ENCODE measurements at regions not wholly inside any gene's neighbourhood (a gene's known extent, or its start where the extent isn't known, plus 50 kb on each side); places are given as distances from the start of the nearest gene placed in this dataset.
"Not testable (repeated sequence)": the region's sequence is repeated elsewhere in the genome, so short reads cannot be mapped to it uniquely, and the experiment has no call there.

DNA sequence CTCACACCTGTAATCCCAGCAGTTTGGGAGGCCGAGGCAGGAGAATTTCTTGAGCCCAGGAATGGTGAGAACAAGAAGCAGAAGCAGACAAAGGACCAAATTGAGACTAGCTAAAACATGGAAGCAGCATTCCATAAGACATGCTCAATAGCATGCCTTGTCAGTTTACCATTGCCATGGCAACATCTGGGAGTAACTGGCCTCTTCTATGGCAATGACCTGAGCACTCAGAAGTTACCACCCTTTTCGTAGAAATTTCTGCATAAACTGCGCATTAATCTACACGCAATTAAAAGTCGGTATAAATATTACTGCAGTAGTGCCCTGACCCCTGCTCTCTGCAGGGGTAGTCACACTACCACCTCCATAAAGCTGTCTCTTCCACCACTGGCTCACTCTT lies 390.2 kb upstream of the USP9Y start:
- Mint-ChIP-seq H3K36me3 (no peaks in the 10 kb centered on the region), H3K9me3 (no peaks in the 10 kb centered on the region), H3K4me1 (no peaks in the 10 kb centered on the region), H3K27ac (no peak overlapping the region), H3K27me3 (no peaks in the 10 kb centered on the region), H3K4me3 (no peak overlapping the region)

DNA sequence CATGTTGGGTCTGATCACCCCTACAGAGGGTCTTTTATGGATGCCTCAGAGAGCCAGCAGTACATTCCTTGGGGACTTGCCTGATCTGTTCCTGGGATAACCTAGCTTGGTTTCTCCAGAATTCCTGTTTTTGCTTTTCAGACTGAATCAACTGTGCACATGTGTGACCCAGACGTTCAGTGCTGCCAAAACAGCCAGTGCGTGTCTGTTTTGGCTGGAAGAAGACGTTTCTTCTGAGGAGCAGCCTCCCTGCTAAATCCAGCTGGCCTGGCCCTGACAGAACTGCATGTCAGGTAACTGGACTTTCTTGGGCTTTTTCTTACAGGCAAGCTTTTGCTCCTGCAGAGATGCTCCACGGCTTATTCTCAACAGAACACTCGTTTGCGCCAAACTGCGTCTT lies 373.3 kb upstream of the USP9Y start:
- Mint-ChIP-seq H3K27ac (no peak overlapping the region), H3K9me3 (no peaks in the 10 kb centered on the region), H3K4me1 (no peaks in the 10 kb centered on the region), H3K4me3 (no peak overlapping the region), H3K36me3 (no peaks in the 10 kb centered on the region), H3K27me3 (no peaks in the 10 kb centered on the region)

DNA sequence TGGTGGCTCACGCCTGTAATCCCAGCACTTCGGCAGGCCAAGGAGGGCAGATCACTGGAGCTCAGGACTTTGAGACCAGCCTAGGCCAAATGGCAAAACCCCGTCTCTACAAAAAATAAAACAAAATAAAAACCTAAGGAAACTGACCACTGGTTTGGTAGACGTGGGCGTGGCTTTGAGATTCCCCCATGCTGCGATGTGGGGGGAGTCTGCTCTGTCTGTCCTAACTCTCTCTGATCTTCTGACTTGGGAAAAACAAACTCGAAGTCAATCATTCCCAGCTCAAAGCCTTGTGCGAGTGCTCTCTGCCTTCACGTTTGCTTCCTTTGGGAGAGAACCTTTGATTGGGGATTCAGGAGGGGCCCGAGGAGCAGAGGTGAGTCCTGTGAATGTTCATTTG lies 369.1 kb upstream of the USP9Y start:
- not testable (repeated sequence) for H3K9me3 Mint-ChIP-seq, H3K4me3 Mint-ChIP-seq

DNA sequence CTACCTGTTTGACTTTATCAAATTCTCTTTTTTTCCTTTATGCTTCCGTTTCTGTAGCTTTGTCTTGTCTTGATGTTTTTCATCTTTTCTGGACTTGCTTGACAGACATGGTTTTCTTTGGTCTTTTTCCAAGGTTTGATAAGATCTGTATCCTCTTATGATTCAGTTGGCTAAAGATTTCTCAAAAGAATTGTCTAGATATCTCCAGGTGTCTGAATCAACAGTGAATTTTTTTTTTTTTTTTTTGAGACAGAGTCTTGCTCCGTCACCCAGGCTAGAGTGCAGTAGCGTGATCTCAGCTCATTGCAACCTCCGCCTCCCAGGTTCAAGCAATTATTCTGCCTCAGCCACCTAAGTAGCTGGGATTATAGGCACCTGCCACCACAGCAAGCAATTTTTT lies 357.8 kb upstream of the USP9Y start:
- no peaks in the 10 kb centered on the region for H3K4me1 Mint-ChIP-seq
- no peak overlapping the region for H3K27ac Mint-ChIP-seq
- H3K9me3 Mint-ChIP-seq, result peaks cover 5% of the 10 kb centered on the region
- no peaks in the 10 kb centered on the region for H3K36me3 Mint-ChIP-seq
- H3K4me3 Mint-ChIP-seq, result no peak overlapping the region
- H3K27me3 Mint-ChIP-seq, result no peaks in the 10 kb centered on the region

More for the DNA sequence above, 369.1 kb upstream of the USP9Y start:
- H3K27ac Mint-ChIP-seq, H3K4me1 Mint-ChIP-seq, H3K27me3 Mint-ChIP-seq, H3K36me3 Mint-ChIP-seq: not testable (repeated sequence)

DNA sequence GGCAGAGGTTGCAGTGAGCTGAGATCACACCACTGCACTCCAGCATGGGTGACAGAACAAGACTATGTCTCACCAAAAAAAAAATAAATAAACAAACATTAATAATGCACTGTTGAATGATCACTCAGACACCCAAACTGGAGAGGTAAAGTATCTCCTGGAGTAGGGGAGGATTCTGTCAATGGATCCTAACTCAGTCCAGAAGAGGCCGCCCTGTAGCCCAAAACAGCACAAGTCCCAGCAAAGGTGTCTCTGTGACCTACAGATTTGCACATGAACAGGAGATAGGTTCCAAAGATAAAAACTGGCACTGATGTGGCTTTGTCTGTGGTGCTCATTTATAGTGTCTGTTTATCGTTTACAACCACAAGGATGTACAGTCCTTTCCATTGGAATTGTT lies 352.9 kb upstream of the USP9Y start:
- no peak overlapping the region for H3K27ac Mint-ChIP-seq
- no peaks in the 10 kb centered on the region for H3K27me3 Mint-ChIP-seq
- no peaks in the 10 kb centered on the region for H3K36me3 Mint-ChIP-seq
- no peaks in the 10 kb centered on the region for H3K4me1 Mint-ChIP-seq
- no peak overlapping the region for H3K4me3 Mint-ChIP-seq
- H3K9me3 Mint-ChIP-seq, result no peaks in the 10 kb centered on the region

DNA sequence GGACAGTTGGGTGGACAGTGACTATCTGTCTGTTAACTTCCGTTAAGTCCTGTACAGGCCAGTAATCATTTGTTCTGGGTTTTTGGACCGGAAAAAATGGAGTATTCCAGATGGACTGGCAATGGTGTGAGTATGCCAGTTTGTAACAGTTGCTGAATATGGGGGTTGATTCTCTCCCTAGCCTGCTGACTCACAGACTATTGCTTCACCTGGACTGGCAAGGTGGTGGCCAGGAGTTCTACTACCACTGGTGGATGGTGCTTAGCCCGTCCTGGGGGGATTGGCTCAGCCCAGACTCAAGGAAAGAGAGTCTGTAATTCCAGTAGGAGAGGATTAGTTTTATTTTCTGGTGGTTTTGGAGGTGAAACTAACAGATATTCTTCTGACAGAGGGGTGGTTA lies 343.8 kb upstream of the USP9Y start:
- H3K27me3 Mint-ChIP-seq, result no peaks in the 10 kb centered on the region
- H3K9me3 Mint-ChIP-seq, result no peaks in the 10 kb centered on the region
- no peaks in the 10 kb centered on the region for H3K36me3 Mint-ChIP-seq
- H3K4me1 Mint-ChIP-seq, result no peaks in the 10 kb centered on the region
- H3K4me3 Mint-ChIP-seq, result no peak overlapping the region
- H3K27ac Mint-ChIP-seq, result no peak overlapping the region

DNA sequence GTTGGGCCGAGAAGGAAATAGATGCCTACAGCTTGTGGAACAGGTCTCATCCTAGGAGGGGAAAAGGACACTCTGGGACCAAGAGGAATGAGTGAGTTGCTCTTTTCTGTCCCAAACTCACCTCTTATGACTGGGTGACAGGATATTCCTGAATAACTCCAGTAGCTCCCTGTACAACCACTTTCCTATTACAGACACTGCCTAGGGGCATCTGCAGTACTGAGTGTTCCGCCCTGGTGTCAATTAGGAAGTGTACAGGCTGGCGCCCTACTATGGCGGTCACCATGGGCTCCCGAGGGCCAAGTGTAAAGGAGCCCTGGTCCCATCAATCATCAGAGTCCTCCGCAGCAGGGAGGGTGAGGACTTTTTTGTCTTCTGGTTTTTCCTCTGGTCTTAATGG lies 343.4 kb upstream of the USP9Y start:
- Mint-ChIP-seq H3K4me1 (no peaks in the 10 kb centered on the region), H3K27me3 (no peaks in the 10 kb centered on the region), H3K4me3 (no peak overlapping the region), H3K27ac (no peak overlapping the region), H3K9me3 (no peaks in the 10 kb centered on the region), H3K36me3 (no peaks in the 10 kb centered on the region)

DNA sequence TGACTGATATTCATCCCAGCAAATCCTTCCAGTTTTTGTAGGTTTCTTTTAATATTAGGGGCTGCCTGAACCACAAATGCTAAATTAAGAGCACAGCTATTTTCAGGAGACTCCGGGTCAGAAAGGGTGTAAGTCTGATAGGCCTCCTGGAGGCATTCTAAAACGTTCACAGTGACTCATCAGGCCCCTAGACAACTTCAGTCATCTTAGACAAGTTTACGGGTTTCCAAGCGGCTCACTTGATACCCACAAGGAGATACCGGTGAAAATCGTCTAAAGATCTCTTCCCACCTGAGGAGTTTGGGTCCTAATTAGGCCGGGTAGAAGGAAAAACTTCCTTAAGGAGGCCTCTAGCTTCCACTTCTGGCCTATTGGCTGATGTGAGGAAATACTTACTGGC lies 342.7 kb upstream of the USP9Y start:
- H3K4me1 Mint-ChIP-seq, result no peaks in the 10 kb centered on the region
- no peak overlapping the region for H3K27ac Mint-ChIP-seq
- H3K9me3 Mint-ChIP-seq, result no peaks in the 10 kb centered on the region
- no peaks in the 10 kb centered on the region for H3K27me3 Mint-ChIP-seq
- H3K4me3 Mint-ChIP-seq, result no peak overlapping the region
- no peaks in the 10 kb centered on the region for H3K36me3 Mint-ChIP-seq

DNA sequence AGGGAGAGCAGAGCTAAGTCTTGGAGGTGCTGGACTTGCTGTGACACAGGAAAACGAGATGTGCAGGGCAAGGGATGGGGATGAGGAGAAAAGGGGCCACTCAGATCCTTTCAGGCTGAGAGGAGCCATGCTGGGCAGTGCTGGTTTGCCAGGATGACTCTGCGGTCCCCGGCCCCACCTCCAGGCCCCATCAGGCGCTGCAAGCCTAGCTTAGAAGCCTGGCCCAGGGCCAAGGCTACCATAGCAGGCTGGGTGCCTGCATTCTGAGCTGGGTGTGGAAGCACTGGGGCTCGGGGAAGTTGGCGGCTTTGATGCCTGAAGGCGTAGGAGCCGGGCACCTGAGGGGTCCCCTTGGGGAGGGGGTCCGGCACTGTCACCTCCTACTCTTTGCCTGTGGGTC lies 341.2 kb upstream of the USP9Y start:
- H3K27me3 Mint-ChIP-seq, result no peaks in the 10 kb centered on the region
- H3K9me3 Mint-ChIP-seq, result no peaks in the 10 kb centered on the region
- no peaks in the 10 kb centered on the region for H3K4me1 Mint-ChIP-seq
- H3K4me3 Mint-ChIP-seq, result no peak overlapping the region
- H3K27ac Mint-ChIP-seq, result no peak overlapping the region
- H3K36me3 Mint-ChIP-seq, result no peaks in the 10 kb centered on the region

DNA sequence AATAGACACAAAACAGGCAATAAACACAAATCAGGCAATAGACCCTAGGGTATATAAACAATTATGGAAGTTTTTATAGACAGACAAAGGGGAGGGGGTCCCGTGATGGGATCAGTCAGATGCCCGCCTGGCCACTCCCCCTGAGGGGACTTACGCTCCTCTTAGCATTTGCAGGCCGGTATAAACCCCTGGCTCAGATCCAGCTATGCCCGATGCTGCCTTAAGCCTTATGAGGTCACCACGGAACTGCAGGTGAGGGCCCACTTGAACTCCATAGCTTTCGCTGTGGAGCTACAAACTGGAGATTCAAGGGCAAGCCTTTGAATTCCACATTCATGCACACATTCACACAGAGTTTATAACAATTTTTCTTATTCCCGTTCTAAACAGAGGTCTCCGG lies 340.5 kb upstream of the USP9Y start:
- no peaks in the 10 kb centered on the region for H3K4me1 Mint-ChIP-seq
- H3K27me3 Mint-ChIP-seq, result no peaks in the 10 kb centered on the region
- no peak overlapping the region for H3K4me3 Mint-ChIP-seq
- no peaks in the 10 kb centered on the region for H3K36me3 Mint-ChIP-seq
- H3K27ac Mint-ChIP-seq, result no peak overlapping the region
- H3K9me3 Mint-ChIP-seq, result no peaks in the 10 kb centered on the region

DNA sequence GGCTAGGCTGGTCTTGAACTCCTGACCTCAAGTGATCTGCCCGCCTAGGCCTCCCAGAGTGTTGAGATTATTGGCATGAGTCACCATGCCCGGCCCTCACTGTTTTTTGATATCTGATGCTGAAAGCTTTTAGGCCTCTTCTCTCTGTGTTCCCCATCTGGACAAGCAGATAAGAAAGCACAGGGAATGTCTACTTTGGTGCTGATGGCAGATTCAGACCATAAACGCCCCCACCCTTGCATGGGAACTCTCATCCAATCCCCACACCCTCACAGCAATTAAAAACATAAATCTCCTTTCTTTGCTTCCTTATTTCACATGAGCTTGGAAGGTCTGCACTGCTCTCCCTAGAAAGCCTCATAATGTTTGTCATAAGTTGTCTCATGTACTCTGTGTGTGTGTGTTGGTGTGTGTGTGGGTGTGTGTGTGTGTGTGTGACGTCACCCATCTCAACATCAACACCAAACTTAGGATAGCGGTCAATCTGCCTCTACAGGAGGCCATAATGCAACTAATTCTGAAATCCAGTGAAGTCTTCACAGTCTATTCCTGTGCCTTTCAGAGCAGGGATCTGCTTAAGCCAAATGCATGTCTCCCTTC lies 335.6 kb upstream of the USP9Y start:
- Mint-ChIP-seq H3K27me3 (no peaks in the 10 kb centered on the region), H3K36me3 (no peaks in the 10 kb centered on the region), H3K27ac (no peak overlapping the region), H3K4me1 (no peaks in the 10 kb centered on the region), H3K9me3 (no peaks in the 10 kb centered on the region), H3K4me3 (no peak overlapping the region)

DNA sequence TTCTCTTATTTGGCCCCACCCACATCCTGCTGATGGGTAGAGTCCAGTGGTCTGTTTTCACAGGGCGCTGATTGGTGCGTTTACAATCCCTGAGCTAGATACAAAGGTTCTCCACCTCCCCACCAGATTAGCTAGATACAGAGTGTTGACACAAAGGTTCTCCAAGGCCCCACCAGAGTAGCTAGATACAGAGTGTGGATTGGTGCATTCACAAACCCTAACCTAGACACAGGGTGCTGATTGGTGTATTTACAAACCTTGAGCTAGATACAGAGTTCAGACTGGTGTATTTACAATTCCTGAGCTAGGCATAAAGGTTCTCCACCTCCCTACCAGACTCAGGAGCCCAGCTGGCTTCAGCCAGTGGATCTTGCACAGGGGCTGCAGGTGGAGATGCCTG lies 326.4 kb upstream of the USP9Y start:
- H3K36me3 Mint-ChIP-seq, H3K4me3 Mint-ChIP-seq, H3K9me3 Mint-ChIP-seq, H3K4me1 Mint-ChIP-seq, H3K27ac Mint-ChIP-seq, H3K27me3 Mint-ChIP-seq: not testable (repeated sequence)

DNA sequence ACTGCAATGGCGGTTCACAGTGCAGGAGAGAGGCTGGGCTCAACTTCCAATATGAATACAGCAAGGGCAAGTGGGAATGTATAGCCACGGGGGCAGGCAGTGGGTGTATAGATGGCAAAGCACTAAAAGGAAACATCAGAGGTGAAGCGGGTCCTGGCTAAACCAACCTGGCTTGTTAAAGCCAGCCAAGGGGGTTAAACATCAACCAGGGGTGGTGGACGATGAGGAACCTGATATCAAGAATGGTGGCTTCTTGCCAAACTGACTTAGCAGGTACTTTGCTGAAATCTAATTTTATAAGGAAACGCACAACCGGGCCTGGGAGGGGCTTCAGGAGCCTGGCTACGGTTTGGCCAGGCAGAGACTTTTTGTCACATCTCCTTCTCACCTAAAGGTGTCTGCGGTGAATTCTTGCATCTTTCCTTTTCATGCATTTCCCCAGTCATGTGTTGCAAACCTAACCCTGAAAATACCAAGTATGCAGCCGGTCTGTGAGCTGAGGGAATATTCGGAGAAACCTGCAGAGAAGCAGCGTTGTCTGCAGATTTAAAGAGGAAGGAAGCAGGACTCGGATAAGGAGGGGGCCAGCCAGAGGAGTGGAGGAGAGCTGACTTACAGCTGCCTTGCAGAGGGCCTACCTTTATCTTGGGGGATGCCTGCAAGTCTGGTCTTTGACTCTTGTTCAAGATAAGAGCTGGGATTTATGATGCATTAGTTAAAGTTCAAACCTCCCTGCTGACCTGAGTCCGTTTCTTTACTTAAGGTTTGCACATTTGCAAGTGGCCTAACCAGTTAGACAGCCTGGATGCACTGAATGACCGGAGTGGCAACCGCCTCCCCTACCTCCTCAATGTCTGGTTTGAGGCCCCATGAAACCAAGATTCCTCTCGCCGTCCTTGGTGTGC lies 309.1 kb upstream of the USP9Y start:
- H3K27ac Mint-ChIP-seq, H3K4me3 Mint-ChIP-seq, H3K36me3 Mint-ChIP-seq, H3K4me1 Mint-ChIP-seq, H3K9me3 Mint-ChIP-seq, H3K27me3 Mint-ChIP-seq: not testable (repeated sequence)

DNA sequence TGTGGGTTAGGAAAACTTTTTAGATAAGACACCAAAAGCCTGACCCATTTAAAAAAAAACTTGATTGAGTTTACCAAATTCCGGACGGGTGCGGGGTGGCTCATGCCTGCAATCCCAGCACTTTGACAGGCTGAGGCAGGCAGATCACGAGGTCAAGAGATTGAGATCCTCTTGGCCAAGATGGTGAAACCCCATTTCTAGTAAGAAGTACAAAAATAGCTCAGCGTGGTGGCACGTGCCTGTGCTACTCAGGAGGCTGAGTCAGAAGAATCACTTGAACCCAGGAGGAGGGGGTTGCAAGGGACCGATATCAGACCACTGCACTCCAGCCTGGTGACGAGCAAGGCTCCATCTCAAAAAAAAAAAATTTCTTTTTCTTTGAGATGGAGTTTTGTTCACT lies 307.8 kb upstream of the USP9Y start:
- Mint-ChIP-seq H3K27ac (no peak overlapping the region), H3K27me3 (no peaks in the 10 kb centered on the region), H3K4me1 (peaks cover 5% of the 10 kb centered on the region), H3K4me3 (no peak overlapping the region), H3K9me3 (no peaks in the 10 kb centered on the region), H3K36me3 (no peaks in the 10 kb centered on the region)

DNA sequence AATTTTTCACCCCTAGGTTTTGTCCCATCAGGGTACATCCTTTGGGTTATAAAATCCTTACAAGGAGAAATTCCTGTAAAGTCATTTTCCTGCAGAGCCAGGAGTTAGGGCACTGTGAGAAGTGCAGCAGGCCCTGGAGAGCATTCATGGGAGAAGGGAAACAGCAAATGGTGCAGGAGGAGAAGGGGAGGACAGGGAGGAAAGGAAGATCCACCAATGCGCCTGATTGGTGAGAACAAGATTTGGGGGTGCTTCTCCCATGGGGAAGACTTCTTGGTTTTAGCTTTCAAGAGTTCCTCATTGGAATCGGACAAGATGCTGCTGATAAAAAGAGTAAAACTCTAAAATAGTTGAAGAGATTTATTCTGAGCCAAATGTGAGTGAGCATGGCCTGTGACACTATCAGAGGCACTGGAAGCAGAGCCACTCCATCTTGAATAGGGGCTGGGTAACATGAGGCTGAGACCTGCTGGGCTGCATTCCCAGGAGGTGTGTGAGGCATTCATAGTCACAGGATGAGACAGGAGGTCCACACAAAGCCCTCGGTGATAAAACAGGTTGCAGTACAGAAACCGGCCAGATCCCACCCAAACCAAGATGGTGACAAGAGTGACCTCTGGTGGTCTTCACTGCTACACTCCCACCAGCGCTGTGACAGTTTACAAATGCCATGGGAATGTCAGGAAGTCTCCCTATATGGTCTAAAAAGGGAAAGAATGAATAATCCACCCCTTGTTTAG lies 305.5 kb upstream of the USP9Y start:
- not testable (repeated sequence) for H3K27me3 Mint-ChIP-seq, H3K4me1 Mint-ChIP-seq, H3K36me3 Mint-ChIP-seq, H3K4me3 Mint-ChIP-seq, H3K9me3 Mint-ChIP-seq, H3K27ac Mint-ChIP-seq

DNA sequence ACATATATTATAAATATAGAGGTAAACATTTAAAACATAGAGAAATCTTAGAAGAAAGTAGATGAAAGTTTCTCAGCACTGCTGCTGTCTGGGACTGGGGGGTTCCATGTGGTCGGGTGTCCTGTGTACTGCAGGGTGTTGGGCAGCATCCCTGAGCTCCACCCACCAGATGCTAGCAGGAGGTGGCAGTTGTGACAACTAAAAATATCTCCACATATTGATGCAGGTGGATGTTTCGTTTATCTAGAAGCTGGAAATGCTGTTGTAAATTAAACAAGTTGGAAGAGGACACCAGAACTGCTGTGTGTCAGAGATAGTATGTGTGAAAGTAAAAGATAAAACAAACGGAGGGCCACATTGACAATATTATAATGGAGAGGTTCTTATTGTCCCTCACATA lies 297.1 kb upstream of the USP9Y start:
- Mint-ChIP-seq H3K27me3 (no peaks in the 10 kb centered on the region), H3K27ac (no peak overlapping the region), H3K9me3 (no peaks in the 10 kb centered on the region), H3K36me3 (no peaks in the 10 kb centered on the region), H3K4me3 (no peak overlapping the region), H3K4me1 (no peaks in the 10 kb centered on the region)

All from activated naive CD4-positive, alpha-beta T cell treated with anti-CD3 and anti-CD28 coated beads, Interleukin-2, amount 50 U/mL, for 24 hours (primary cell).